ENCODE measurements at regions not wholly inside any gene's neighbourhood (a gene's known extent, or its start where the extent isn't known, plus 50 kb on each side); places are given as distances from the start of the nearest gene placed in this dataset.

GRCh38 chr2:23171108-23171507 is 213.9 kb upstream of the KLHL29 start:
- H3K36me3 ChIP-seq: no peaks in the 10 kb centered on the region
- H3K9ac ChIP-seq: no peak overlapping the region

GRCh38 chr2:23178396-23178795 is 206.6 kb upstream of the KLHL29 start:
- Histone ChIP-seq H3K36me3 (no peaks in the 10 kb centered on the region), H3K4me3 (no peak overlapping the region), H3K4me1 (no peaks in the 10 kb centered on the region), H4K20me1 (no peaks in the 10 kb centered on the region), H3K27me3 (no peaks in the 10 kb centered on the region), H3K4me2 (no peak overlapping the region), H3K9me3 (replicated peaks in 1 of 11) (peaks cover 10 to 26% (median 18%) of the 10 kb centered on the region in 11 experiments; a peak in 21 of 22 replicates), H3K27ac (no peak overlapping the region), H3K9ac (no peak overlapping the region)
- no peak for TF ChIP-seq Cebpa-rat (IDR thresholded peaks at IDR 0.05)

More at GRCh38 chr2:23171108-23171507, 213.9 kb upstream of the KLHL29 start:
- no peak overlapping the region for H3K4me2 ChIP-seq
- H4K20me1 ChIP-seq: no peaks in the 10 kb centered on the region
- TF ChIP-seq Cebpa-rat (IDR thresholded peaks at IDR 0.05): no peak
- H3K9me3 ChIP-seq (replicated peaks in 1 of 11): peaks cover 0 to 4% (median 0%) of the 10 kb centered on the region in 11 experiments; a peak in 1 of 22 replicates
- no peak overlapping the region for H3K27ac ChIP-seq
- no peaks in the 10 kb centered on the region for H3K27me3 ChIP-seq
- no peak overlapping the region for H3K4me3 ChIP-seq
- H3K4me1 ChIP-seq: no peaks in the 10 kb centered on the region

GRCh38 chr2:23183733-23184132 is 201.2 kb upstream of the KLHL29 start:
- H3K4me2 ChIP-seq: no peak overlapping the region
- H3K9ac ChIP-seq: no peak overlapping the region
- no peak overlapping the region for H3K27ac ChIP-seq
- H3K27me3 ChIP-seq: no peaks in the 10 kb centered on the region
- no peak overlapping the region for H3K4me3 ChIP-seq
- no peak for TF ChIP-seq Cebpa-rat (IDR thresholded peaks at IDR 0.05)
- H3K4me1 ChIP-seq: no peaks in the 10 kb centered on the region
- peaks cover 10 to 26% (median 18%) of the 10 kb centered on the region in 11 experiments; a peak in 21 of 22 replicates for H3K9me3 ChIP-seq (replicated peaks in 1 of 11)
- no peaks in the 10 kb centered on the region for H4K20me1 ChIP-seq
- no peaks in the 10 kb centered on the region for H3K36me3 ChIP-seq

GRCh38 chr2:23198316-23199114 is 186.5 kb upstream of the KLHL29 start:
- H3K4me3 ChIP-seq: no peak overlapping the region
- no peak overlapping the region for H3K9ac ChIP-seq
- H4K20me1 ChIP-seq: no peaks in the 10 kb centered on the region
- H3K9me3 ChIP-seq (replicated peaks in 1 of 11): peaks cover 0 to 21% (median 10%) of the 10 kb centered on the region in 11 experiments; a peak in 14 of 22 replicates
- peaks cover 11 to 34% (median 20%) of the 10 kb centered on the region in 10 experiments for H3K4me1 ChIP-seq
- H3K27ac ChIP-seq: no peak overlapping the region
- H3K4me2 ChIP-seq: peak overlapping the region; percentile 3 to 58 (median 46); a peak in 17 of 22 replicates
- no peaks in the 10 kb centered on the region for H3K27me3 ChIP-seq
- no peaks in the 10 kb centered on the region for H3K36me3 ChIP-seq
- TF ChIP-seq Cebpa-rat (IDR thresholded peaks at IDR 0.05): no peak

GRCh38 chr2:23199115-23199918 is 185.7 kb upstream of the KLHL29 start:
- H3K9ac ChIP-seq: no peak overlapping the region
- peaks cover 11 to 34% (median 20%) of the 10 kb centered on the region in 10 experiments for H3K4me1 ChIP-seq
- no peaks in the 10 kb centered on the region for H3K27me3 ChIP-seq
- no peak overlapping the region for H3K4me2 ChIP-seq
- no peak for TF ChIP-seq Cebpa-rat (IDR thresholded peaks at IDR 0.05)
- H3K36me3 ChIP-seq: no peaks in the 10 kb centered on the region
- peaks cover 0 to 16% (median 9%) of the 10 kb centered on the region in 11 experiments; a peak in 13 of 22 replicates for H3K9me3 ChIP-seq (replicated peaks in 1 of 11)
- H3K4me3 ChIP-seq: no peak overlapping the region
- H3K27ac ChIP-seq: no peak overlapping the region
- no peaks in the 10 kb centered on the region for H4K20me1 ChIP-seq

GRCh38 chr2:23200068-23200786 is 184.8 kb upstream of the KLHL29 start:
- H3K4me1 ChIP-seq: peaks cover 11 to 34% (median 20%) of the 10 kb centered on the region in 10 experiments
- H4K20me1 ChIP-seq: no peaks in the 10 kb centered on the region
- H3K4me3 ChIP-seq: no peak overlapping the region
- no peak for TF ChIP-seq Cebpa-rat (IDR thresholded peaks at IDR 0.05)
- H3K27me3 ChIP-seq: no peaks in the 10 kb centered on the region
- H3K9ac ChIP-seq: no peak overlapping the region
- peak overlapping the region in 2 of 11 experiments; percentile 22 to 28; a peak in 1 of 22 replicates for H3K4me2 ChIP-seq
- peaks cover 0 to 16% (median 9%) of the 10 kb centered on the region in 11 experiments; a peak in 13 of 22 replicates for H3K9me3 ChIP-seq (replicated peaks in 1 of 11)
- H3K27ac ChIP-seq: peak overlapping the region in 2 of 11 experiments; percentile 8 to 51; a peak in 2 of 22 replicates
- H3K36me3 ChIP-seq: no peaks in the 10 kb centered on the region

- H3K9ac ChIP-seq: no peak overlapping the region
- H3K9me3 ChIP-seq (replicated peaks in 1 of 11): peaks cover 0 to 16% (median 9%) of the 10 kb centered on the region in 11 experiments; a peak in 13 of 22 replicates
- no peaks in the 10 kb centered on the region for H4K20me1 ChIP-seq
- H3K4me1 ChIP-seq: peaks cover 11 to 34% (median 20%) of the 10 kb centered on the region in 10 experiments
- H3K27me3 ChIP-seq: no peaks in the 10 kb centered on the region
- 0 out of 22 replicates have a peak, but pooled peaks of 2 of the 11 experiments have one; percentile 30 to 34 for TF ChIP-seq Cebpa-rat (IDR thresholded peaks at IDR 0.05)
- no peak overlapping the region for H3K4me3 ChIP-seq
- H3K4me2 ChIP-seq: peak overlapping the region in 2 of 11 experiments; percentile 22 to 28; a peak in 1 of 22 replicates
- no peaks in the 10 kb centered on the region for H3K36me3 ChIP-seq
- H3K27ac ChIP-seq: peak overlapping the region in 2 of 11 experiments; percentile 8 to 51; a peak in 2 of 22 replicates
Measured at GRCh38 chr2:23200787-23201114, 184.2 kb upstream of the KLHL29 start.

GRCh38 chr2:23203383-23203782 is 181.6 kb upstream of the KLHL29 start:
- no peak for TF ChIP-seq Cebpa-rat (IDR thresholded peaks at IDR 0.05)
- no peaks in the 10 kb centered on the region for H3K27me3 ChIP-seq
- H3K9me3 ChIP-seq (replicated peaks in 1 of 11): peaks cover 0 to 16% (median 9%) of the 10 kb centered on the region in 11 experiments; a peak in 13 of 22 replicates
- no peak overlapping the region for H3K4me2 ChIP-seq
- no peaks in the 10 kb centered on the region for H4K20me1 ChIP-seq
- no peak overlapping the region for H3K9ac ChIP-seq
- no peaks in the 10 kb centered on the region for H3K36me3 ChIP-seq
- H3K4me1 ChIP-seq: peaks cover 2 to 25% (median 5%) of the 10 kb centered on the region in 10 experiments; a peak in 19 of 20 replicates
- H3K27ac ChIP-seq: no peak overlapping the region
- H3K4me3 ChIP-seq: no peak overlapping the region
